GM12878 (cell line): ENCODE measurements at regions not wholly inside any gene's neighbourhood (a gene's known extent, or its start where the extent isn't known, plus 50 kb on each side); places are given as distances from the start of the nearest gene placed in this dataset.
"Not testable (repeated sequence)": the region's sequence is repeated elsewhere in the genome, so short reads cannot be mapped to it uniquely, and the experiment has no call there.

ENCODE experiments used
- BCL3 ChIP-seq: IDR thresholded peaks from 2 replicates; pipeline ENCODE4 v1.6.1; 2011; ENCODE audit warnings: borderline replicate concordance, low read depth, mild to moderate bottlenecking, moderate library complexity, low read length; ENCODE audit not compliant: insufficient read depth, poor library complexity, severe bottlenecking
- DPF2 ChIP-seq: fragments of 450-650 bp; IDR thresholded peaks from 2 replicates; pipeline ENCODE4 v1.6.1; 2017; ENCODE audit warnings: mild to moderate bottlenecking
- ESRRA ChIP-seq: IDR thresholded peaks from 2 replicates; pipeline ENCODE4 v1.6.1; 2012; ENCODE audit warnings: mild to moderate bottlenecking, low read length, improper control_type of control experiment
- POLR2A ChIP-seq: IDR thresholded peaks from 2 replicates; pipeline ENCODE4 v1.6.1; 2011; ENCODE audit warnings: low read depth, mild to moderate bottlenecking, low read length
- SMC3 ChIP-seq: IDR thresholded peaks from 2 replicates; pipeline ENCODE4 v1.6.1; 2011; ENCODE audit warnings: low read length, improper control_type of control experiment, borderline replicate concordance
- TAF1 ChIP-seq: IDR thresholded peaks from 2 replicates; pipeline ENCODE4 v1.6.1; 2011; ENCODE audit warnings: mild to moderate bottlenecking, low read depth, low read length, borderline replicate concordance
- ZBTB40 ChIP-seq: fragments of 450-650 bp; IDR thresholded peaks from 2 replicates; pipeline ENCODE4 v1.6.1; 2016; ENCODE audit warnings: mild to moderate bottlenecking, moderate library complexity, borderline replicate concordance
- TF ChIP-seq, protein P1 (sequence below), 3 experiments: IDR thresholded peaks in 2 of 3; conservative IDR thresholded peaks in 1 of 3; 2 replicates each; pipeline ENCODE4 v1.5.1; 2011; ENCODE audit warnings: low read depth in 3 of 3, low read length in 3 of 3, mild to moderate bottlenecking in 3 of 3, control low read depth in 2 of 3, moderate library complexity in 2 of 3, inconsistent platforms in 1 of 3, mixed read lengths in 1 of 3; ENCODE audit not compliant: control insufficient read depth in 2 of 3, insufficient read depth in 1 of 3; ENCODE audit errors: extremely low read depth in 1 of 3
- TF ChIP-seq, protein P2 (sequence below): IDR thresholded peaks from 2 replicates; pipeline ENCODE4 v1.6.1; 2012; ENCODE audit warnings: low read depth, low read length, improper control_type of control experiment

GRCh38 chr16:16590654-16591318 is 211.8 kb downstream of the NPIPA7 start:
- TF ChIP-seq, protein P1, sequence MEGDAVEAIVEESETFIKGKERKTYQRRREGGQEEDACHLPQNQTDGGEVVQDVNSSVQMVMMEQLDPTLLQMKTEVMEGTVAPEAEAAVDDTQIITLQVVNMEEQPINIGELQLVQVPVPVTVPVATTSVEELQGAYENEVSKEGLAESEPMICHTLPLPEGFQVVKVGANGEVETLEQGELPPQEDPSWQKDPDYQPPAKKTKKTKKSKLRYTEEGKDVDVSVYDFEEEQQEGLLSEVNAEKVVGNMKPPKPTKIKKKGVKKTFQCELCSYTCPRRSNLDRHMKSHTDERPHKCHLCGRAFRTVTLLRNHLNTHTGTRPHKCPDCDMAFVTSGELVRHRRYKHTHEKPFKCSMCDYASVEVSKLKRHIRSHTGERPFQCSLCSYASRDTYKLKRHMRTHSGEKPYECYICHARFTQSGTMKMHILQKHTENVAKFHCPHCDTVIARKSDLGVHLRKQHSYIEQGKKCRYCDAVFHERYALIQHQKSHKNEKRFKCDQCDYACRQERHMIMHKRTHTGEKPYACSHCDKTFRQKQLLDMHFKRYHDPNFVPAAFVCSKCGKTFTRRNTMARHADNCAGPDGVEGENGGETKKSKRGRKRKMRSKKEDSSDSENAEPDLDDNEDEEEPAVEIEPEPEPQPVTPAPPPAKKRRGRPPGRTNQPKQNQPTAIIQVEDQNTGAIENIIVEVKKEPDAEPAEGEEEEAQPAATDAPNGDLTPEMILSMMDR (IDR thresholded peaks at IDR 0.05 in 2 of 3, conservative IDR thresholded peaks at IDR 0.05 in 1 of 3; ENCODE audit: control insufficient read depth in 2 of 3, extremely low read depth in 1 of 3, insufficient read depth in 1 of 3, low read depth in 3 of 3, low read length in 3 of 3), result not testable (repeated sequence)
- TF ChIP-seq POLR2A, SMC3, ZBTB40, TAF1, ESRRA, BCL3, DPF2: not testable (repeated sequence)
- TF ChIP-seq, protein P2, sequence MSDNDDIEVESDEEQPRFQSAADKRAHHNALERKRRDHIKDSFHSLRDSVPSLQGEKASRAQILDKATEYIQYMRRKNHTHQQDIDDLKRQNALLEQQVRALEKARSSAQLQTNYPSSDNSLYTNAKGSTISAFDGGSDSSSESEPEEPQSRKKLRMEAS, result not testable (repeated sequence)
